ENCODE measurements at regions not wholly inside any gene's neighbourhood (a gene's known extent, or its start where the extent isn't known, plus 50 kb on each side); places are given as distances from the start of the nearest gene placed in this dataset.

DNA sequence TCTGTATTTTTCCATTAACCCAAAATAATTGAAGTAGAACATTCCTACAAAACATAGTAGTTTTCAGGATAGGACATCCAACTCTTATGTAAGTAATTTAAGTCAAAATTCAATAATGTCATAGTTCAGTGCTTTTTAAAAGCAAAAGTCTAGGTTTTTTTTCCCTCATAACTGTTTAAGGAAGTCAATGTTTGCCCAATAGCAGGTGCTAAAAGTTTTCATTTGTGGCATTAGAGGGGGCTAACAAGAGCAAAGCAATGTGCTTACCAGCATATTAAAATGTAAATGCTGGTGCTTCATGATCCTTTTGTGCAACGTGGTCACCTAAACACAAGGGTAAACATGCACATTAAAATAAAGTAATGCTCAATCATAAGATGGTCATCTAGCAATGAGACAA lies 155.2 kb upstream of the PPP1R2C start:
- H3K9ac ChIP-seq (ENCODE audit: low read length): no peak overlapping the region
- H3K36me3 ChIP-seq (ENCODE audit: insufficient read depth, low read length): no peaks in the 10 kb centered on the region
- H3K27me3 ChIP-seq (ENCODE audit: low read length): no peaks in the 10 kb centered on the region
- H3K4me3 ChIP-seq (ENCODE audit: low read length): no peak overlapping the region
- H3K27ac ChIP-seq (ENCODE audit: low read length): no peak overlapping the region
- H2AFZ ChIP-seq (ENCODE audit: low read length): no peak overlapping the region
- H3K9me3 ChIP-seq (ENCODE audit: low read length): peaks cover 3% of the 10 kb centered on the region; the same call in 1 of the 2 replicates
- no peaks in the 10 kb centered on the region for H3K79me2 ChIP-seq (ENCODE audit: low read length)
- no peaks in the 10 kb centered on the region for H3K9me2 ChIP-seq (replicated peaks; ENCODE audit: insufficient read depth, low read length)
- no peaks in the 10 kb centered on the region for H4K20me1 ChIP-seq (ENCODE audit: insufficient read depth, low read depth, low read length)
- H3K4me1 ChIP-seq (ENCODE audit: low read length): no peaks in the 10 kb centered on the region
- no peak overlapping the region for H3K4me2 ChIP-seq (ENCODE audit: low read depth, low read length, poor library complexity, severe bottlenecking)
- no peak for DNase-seq

DNA sequence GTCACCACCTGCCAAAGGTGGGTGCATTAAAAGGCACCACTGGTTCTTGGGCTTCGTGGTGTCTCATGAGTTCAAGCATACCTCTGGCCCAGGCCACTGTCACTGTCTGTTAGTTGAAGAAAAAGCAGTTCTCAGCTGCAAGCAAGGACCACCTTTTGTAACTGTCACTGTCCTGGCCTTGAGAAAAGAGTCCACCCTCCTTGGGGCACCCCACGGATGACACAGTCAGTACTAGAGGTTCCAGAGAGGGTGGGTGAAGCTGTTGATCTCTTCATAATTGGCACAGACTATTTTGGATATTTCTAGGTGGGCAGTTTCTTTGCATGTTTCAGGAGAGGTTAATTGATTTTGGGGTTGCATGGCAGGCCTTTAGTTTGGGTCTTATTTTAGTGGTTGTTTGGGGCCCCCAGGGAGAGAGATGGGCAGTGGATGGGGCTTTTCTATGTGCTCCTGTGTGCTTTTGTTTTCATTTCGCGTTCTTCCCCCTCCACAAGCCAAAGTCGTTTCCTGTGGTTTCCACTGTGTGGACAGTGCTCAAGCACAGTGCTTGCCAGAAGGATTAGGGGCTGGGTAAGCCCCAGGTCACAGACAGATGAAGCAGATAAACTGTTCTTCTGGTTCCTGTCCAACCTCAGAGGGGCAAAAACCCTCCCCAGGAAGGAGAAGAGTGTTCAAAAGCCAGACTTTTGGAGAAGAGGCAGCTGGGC lies 156.2 kb upstream of the PPP1R2C start:
- H3K27me3 ChIP-seq (ENCODE audit: low read length): no peaks in the 10 kb centered on the region
- peaks cover 7% of the 10 kb centered on the region for H3K9me3 ChIP-seq (ENCODE audit: low read length)
- no peak for DNase-seq
- no peaks in the 10 kb centered on the region for H3K79me2 ChIP-seq (ENCODE audit: low read length)
- H3K4me2 ChIP-seq (ENCODE audit: low read depth, low read length, poor library complexity, severe bottlenecking): no peak overlapping the region
- H3K4me1 ChIP-seq (ENCODE audit: low read length): no peaks in the 10 kb centered on the region
- no peaks in the 10 kb centered on the region for H4K20me1 ChIP-seq (ENCODE audit: insufficient read depth, low read depth, low read length)
- no peaks in the 10 kb centered on the region for H3K9me2 ChIP-seq (replicated peaks; ENCODE audit: insufficient read depth, low read length)
- H3K27ac ChIP-seq (ENCODE audit: low read length): no peak overlapping the region
- H3K9ac ChIP-seq (ENCODE audit: low read length): no peak overlapping the region
- no peaks in the 10 kb centered on the region for H3K36me3 ChIP-seq (ENCODE audit: insufficient read depth, low read length)
- H2AFZ ChIP-seq (ENCODE audit: low read length): no peak overlapping the region
- no peak overlapping the region for H3K4me3 ChIP-seq (ENCODE audit: low read length)

DNA sequence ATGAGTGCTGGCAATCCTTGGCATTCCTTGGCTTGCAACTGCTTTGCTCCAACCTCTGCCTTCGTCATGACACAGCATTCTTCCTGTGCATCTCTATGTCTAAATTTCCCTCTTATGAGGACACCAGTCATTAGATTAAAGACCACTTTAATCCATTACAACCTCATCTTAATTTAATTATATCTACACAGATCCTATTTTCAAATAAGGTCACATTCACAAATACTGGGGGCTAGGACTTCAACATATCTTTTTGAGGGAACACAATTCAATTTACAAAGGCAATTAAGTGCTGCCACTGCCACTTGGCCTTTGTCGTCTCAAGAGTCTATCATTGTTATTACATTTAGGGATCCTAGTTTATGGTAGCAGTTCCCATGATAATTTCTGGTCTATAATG lies 163.7 kb upstream of the PPP1R2C start:
- H3K79me2 ChIP-seq (ENCODE audit: low read length): no peaks in the 10 kb centered on the region
- H2AFZ ChIP-seq (ENCODE audit: low read length): no peak overlapping the region
- no peak overlapping the region for H3K4me3 ChIP-seq (ENCODE audit: low read length)
- H3K27ac ChIP-seq (ENCODE audit: low read length): no peak overlapping the region
- H3K36me3 ChIP-seq (ENCODE audit: insufficient read depth, low read length): no peaks in the 10 kb centered on the region
- H3K4me1 ChIP-seq (ENCODE audit: low read length): no peaks in the 10 kb centered on the region
- H3K4me2 ChIP-seq (ENCODE audit: low read depth, low read length, poor library complexity, severe bottlenecking): no peak overlapping the region
- DNase-seq: no peak
- H3K9me2 ChIP-seq (replicated peaks; ENCODE audit: insufficient read depth, low read length): no peaks in the 10 kb centered on the region
- H3K27me3 ChIP-seq (ENCODE audit: low read length): no peaks in the 10 kb centered on the region
- no peaks in the 10 kb centered on the region for H4K20me1 ChIP-seq (ENCODE audit: insufficient read depth, low read depth, low read length)
- H3K9ac ChIP-seq (ENCODE audit: low read length): no peak overlapping the region
- peaks cover 26% of the 10 kb centered on the region for H3K9me3 ChIP-seq (ENCODE audit: low read length)

DNA sequence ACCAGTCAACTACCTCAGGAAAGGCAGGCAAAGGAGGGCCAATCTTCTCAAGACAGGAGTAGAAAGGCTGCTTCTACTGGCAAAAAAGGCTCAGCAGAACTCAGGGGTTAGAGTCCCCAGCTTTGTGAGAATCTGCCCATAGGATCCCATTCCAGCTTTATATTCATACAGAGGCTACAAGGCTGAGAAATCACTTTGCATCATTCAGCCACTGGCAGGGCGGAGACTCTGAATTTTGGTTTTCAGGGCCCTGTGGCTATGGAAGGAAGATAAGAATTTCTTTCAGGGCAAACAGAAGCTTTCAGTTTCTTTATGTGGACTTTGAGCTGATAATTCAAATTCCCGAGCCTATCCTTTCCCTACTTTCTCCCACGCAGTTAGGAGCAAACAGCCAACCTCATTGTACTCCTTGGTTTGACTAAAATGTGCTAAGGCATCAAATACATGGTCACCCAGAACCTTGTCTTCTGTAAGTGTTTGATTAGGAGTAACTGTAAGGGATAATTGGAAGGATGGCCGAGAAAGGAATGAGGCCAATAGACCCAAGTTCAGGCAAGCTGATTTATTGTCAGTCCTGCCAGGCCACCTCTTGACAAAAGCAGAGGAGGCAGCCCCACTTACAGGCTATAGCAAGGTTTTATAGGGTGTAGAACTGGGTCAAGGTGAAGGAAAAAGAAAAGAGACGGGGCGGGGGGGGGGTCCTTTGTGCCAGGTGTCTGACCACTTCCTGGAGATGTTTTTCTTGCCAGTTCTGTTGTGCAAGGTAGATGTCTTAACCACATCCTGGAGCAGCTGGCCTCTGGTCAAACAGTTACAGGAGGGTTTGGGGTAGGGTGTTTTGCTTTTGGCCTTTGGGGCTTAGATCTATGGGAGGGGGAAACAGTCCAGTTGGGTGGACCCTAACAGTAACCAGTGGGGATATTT lies 165.3 kb upstream of the PPP1R2C start:
- Histone ChIP-seq H3K27ac (ENCODE audit: low read length) (no peak overlapping the region), H3K4me1 (ENCODE audit: low read length) (no peaks in the 10 kb centered on the region), H4K20me1 (ENCODE audit: insufficient read depth, low read depth, low read length) (no peaks in the 10 kb centered on the region), H3K79me2 (ENCODE audit: low read length) (no peaks in the 10 kb centered on the region), H3K4me2 (ENCODE audit: low read depth, low read length, poor library complexity, severe bottlenecking) (no peak overlapping the region), H2AFZ (ENCODE audit: low read length) (no peak overlapping the region), H3K36me3 (ENCODE audit: insufficient read depth, low read length) (no peaks in the 10 kb centered on the region), H3K9ac (ENCODE audit: low read length) (no peak overlapping the region), H3K9me3 (ENCODE audit: low read length) (peaks cover 31% of the 10 kb centered on the region), H3K9me2 (replicated peaks; ENCODE audit: insufficient read depth, low read length) (no peaks in the 10 kb centered on the region), H3K4me3 (ENCODE audit: low read length) (no peak overlapping the region), H3K27me3 (ENCODE audit: low read length) (no peaks in the 10 kb centered on the region)
- no peak for DNase-seq

DNA sequence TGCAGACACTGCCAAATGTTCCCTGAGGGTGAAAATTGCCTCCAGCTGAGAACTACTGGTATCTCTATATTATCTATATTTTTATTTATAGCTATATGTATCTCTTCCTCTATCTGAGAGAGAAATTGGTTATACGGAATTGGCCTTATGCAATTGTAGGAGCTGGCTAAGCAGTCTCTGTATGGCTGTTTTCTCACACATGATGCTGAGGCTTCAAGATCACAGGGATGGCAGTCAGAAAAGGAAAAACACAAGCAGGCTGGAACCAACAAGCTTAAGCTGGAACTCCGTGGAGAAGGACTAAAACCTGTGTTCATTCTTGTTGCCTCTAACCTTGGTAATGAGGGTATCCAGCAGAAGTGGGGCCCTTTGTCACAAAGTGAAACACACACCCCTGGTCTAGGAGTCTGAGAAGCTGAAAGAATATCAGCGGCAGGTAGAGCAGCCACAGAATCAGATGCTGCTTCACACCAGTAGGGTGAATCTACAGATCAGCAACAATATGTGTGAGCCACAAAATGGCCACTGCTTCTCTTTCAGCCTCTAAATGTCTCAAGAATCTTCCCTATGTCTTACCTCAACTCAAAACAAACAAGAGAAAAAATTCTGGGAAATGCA lies 166.5 kb upstream of the PPP1R2C start:
- DNase-seq: no peak
- Histone ChIP-seq H3K9ac (ENCODE audit: low read length) (no peak overlapping the region), H3K9me2 (replicated peaks; ENCODE audit: insufficient read depth, low read length) (no peaks in the 10 kb centered on the region), H3K4me3 (ENCODE audit: low read length) (no peak overlapping the region), H3K36me3 (ENCODE audit: insufficient read depth, low read length) (no peaks in the 10 kb centered on the region), H3K27me3 (ENCODE audit: low read length) (no peaks in the 10 kb centered on the region), H3K27ac (ENCODE audit: low read length) (no peak overlapping the region), H4K20me1 (ENCODE audit: insufficient read depth, low read depth, low read length) (no peaks in the 10 kb centered on the region), H3K4me1 (ENCODE audit: low read length) (no peaks in the 10 kb centered on the region), H3K9me3 (ENCODE audit: low read length) (peaks cover 33% of the 10 kb centered on the region), H2AFZ (ENCODE audit: low read length) (no peak overlapping the region), H3K79me2 (ENCODE audit: low read length) (no peaks in the 10 kb centered on the region), H3K4me2 (ENCODE audit: low read depth, low read length, poor library complexity, severe bottlenecking) (no peak overlapping the region)

DNA sequence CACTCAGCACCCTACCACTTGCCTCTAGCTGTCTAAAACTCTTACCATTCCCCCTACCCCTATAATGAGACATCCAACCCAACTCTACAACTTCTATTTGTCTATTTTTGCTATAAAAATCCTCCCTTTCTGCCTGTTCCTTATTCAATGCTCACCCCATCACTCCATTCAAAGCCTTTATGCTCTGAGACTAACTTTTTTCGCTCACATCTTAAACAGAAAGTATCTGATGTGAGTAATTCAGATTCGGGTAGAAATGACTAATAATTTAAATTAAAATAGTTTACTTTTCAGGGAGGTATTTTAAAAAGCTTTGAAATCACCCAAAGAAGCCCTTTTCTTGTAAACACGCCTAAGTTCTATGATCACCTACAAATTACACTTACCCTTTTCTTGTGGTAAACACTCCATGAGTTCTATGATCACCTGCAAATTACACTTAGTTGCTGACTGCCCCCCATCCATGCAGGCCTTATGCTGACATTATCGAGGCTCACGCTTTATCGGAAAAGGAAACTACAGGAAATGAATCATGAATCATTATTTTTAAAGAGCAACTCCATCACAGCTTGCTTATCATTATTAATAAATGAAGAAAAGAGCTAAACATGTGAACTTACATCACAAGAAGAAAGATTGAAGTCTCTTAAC lies 168.7 kb upstream of the PPP1R2C start:
- Histone ChIP-seq H3K4me2 (ENCODE audit: low read depth, low read length, poor library complexity, severe bottlenecking) (no peak overlapping the region), H3K4me3 (ENCODE audit: low read length) (no peak overlapping the region), H3K27ac (ENCODE audit: low read length) (no peak overlapping the region), H2AFZ (ENCODE audit: low read length) (no peak overlapping the region), H3K27me3 (ENCODE audit: low read length) (no peaks in the 10 kb centered on the region), H3K9ac (ENCODE audit: low read length) (no peak overlapping the region), H3K9me2 (replicated peaks; ENCODE audit: insufficient read depth, low read length) (no peaks in the 10 kb centered on the region), H3K79me2 (ENCODE audit: low read length) (no peaks in the 10 kb centered on the region), H3K9me3 (ENCODE audit: low read length) (peaks cover 27% of the 10 kb centered on the region), H3K36me3 (ENCODE audit: insufficient read depth, low read length) (no peaks in the 10 kb centered on the region), H3K4me1 (ENCODE audit: low read length) (no peaks in the 10 kb centered on the region), H4K20me1 (ENCODE audit: insufficient read depth, low read depth, low read length) (no peaks in the 10 kb centered on the region)
- no peak for DNase-seq

DNA sequence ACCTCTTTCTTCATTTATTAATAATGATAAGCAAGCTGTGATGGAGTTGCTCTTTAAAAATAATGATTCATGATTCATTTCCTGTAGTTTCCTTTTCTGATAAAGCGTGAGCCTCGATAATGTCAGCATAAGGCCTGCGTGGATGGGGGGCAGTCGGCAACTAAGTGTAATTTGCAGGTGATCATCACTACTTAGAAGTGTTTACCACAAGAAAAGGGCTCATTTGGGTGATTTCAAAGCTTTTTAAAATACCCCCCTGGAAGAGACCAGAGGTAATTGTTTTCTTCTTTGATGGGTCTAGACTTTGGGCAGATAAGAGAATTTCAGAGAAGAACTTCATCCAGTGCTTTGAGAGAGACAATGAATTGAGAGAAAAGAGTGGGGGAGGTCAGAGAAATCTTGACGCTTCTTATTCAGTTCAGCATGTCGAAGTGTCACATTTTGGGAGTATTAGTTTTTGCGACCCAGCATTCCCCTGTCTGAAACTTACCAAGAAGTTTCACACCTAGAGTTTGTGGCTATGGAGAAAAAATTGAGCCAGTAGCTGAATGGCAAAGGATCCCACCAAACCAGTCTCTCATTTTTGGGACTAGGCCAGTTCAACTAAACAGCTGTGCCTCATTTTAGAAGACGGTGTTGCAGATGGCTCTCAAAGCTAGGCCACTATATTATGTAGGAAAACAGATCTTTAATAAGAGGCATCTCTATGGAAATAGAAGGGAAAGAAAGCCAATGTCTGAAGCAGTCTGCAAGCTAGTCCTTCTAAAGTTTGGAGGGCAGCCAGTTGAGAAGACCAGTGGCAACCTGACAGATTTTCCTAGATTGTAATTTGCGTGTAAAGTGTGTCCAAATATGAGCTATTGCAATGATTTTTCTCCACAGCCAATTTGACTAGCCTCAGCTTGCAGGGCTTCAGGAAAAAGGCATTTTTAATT lies 171.0 kb upstream of the PPP1R2C start:
- no peak overlapping the region for H3K9ac ChIP-seq (ENCODE audit: low read length)
- H3K4me3 ChIP-seq (ENCODE audit: low read length): no peak overlapping the region
- H3K27ac ChIP-seq (ENCODE audit: low read length): no peak overlapping the region
- no peak overlapping the region for H3K4me2 ChIP-seq (ENCODE audit: low read depth, low read length, poor library complexity, severe bottlenecking)
- no peak overlapping the region for H2AFZ ChIP-seq (ENCODE audit: low read length)
- no peaks in the 10 kb centered on the region for H3K36me3 ChIP-seq (ENCODE audit: insufficient read depth, low read length)
- H3K79me2 ChIP-seq (ENCODE audit: low read length): no peaks in the 10 kb centered on the region
- no peak for DNase-seq
- no peaks in the 10 kb centered on the region for H4K20me1 ChIP-seq (ENCODE audit: insufficient read depth, low read depth, low read length)
- no peaks in the 10 kb centered on the region for H3K27me3 ChIP-seq (ENCODE audit: low read length)
- no peaks in the 10 kb centered on the region for H3K4me1 ChIP-seq (ENCODE audit: low read length)
- peaks cover 15% of the 10 kb centered on the region for H3K9me3 ChIP-seq (ENCODE audit: low read length)
- no peaks in the 10 kb centered on the region for H3K9me2 ChIP-seq (replicated peaks; ENCODE audit: insufficient read depth, low read length)

All from Karpas-422 (cell line).